CD14-positive monocyte (primary cell): ENCODE measurements at regions not wholly inside any gene's neighbourhood (a gene's known extent, or its start where the extent isn't known, plus 50 kb on each side); places are given as distances from the start of the nearest gene placed in this dataset.

Experiments
- DNase-seq, 3 donors: peaks; one replicate each; pipeline ENCODE4 v3.0.0-alpha.2; 2011 to 2022
- H2AFZ ChIP-seq: 2 replicates; pipeline ENCODE4 v1.6.0; 2012; ENCODE audit warnings: mild to moderate bottlenecking, low read depth, low read length, inconsistent platforms; ENCODE audit not compliant: insufficient read depth, poor library complexity, severe bottlenecking
- H3K27ac ChIP-seq, 2 donors: 1 replicate in 1 of 2; 2 replicates in 1 of 2; pipeline ENCODE4 v1.5.1; 2012 to 2013; ENCODE audit warnings: low read length in 2 of 2, control low read depth in 1 of 2, inconsistent platforms in 1 of 2, low read depth in 1 of 2, mild to moderate bottlenecking in 1 of 2
- H3K27me3 ChIP-seq, 2 donors: one replicate each; pipeline versions ENCODE4 v1.6.0 to v1.6.1; 2011 to 2013; ENCODE audit warnings: low read length in 2 of 2; ENCODE audit not compliant: control insufficient read depth in 2 of 2, insufficient read depth in 2 of 2
- H3K36me3 ChIP-seq, 2 donors: replicated peaks in 1 of 2; 1 replicate in 1 of 2; 2 replicates in 1 of 2; pipeline versions ENCODE4 v1.5.1 to v1.6.1; 2012 to 2013; ENCODE audit warnings: low read length in 2 of 2, control low read depth in 1 of 2, inconsistent platforms in 1 of 2, mild to moderate bottlenecking in 1 of 2; ENCODE audit not compliant: insufficient read depth in 2 of 2, control insufficient read depth in 1 of 2
- H3K4me1 ChIP-seq, 2 donors: 1 replicate in 1 of 2; 2 replicates in 1 of 2; pipeline versions ENCODE4 v1.5.1 to v1.6.1; 2012 to 2013; ENCODE audit warnings: low read length in 2 of 2, control low read depth in 1 of 2, inconsistent platforms in 1 of 2, mild to moderate bottlenecking in 1 of 2, moderate library complexity in 1 of 2; ENCODE audit not compliant: insufficient read depth in 2 of 2, control insufficient read depth in 1 of 2
- H3K4me2 ChIP-seq: replicated peaks from 2 replicates; pipeline ENCODE3; 2012; ENCODE audit warnings: low read length, moderate library complexity, mild to moderate bottlenecking; ENCODE audit not compliant: poor library complexity, severe bottlenecking; ENCODE audit errors: extremely low read depth
- H3K4me3 ChIP-seq, 3 experiments: fragments of 200-600 bp in 1 of 3; sonication (generic) in 1 of 3; replicated peaks in 1 of 3; 1 replicate in 2 of 3; 2 replicates in 1 of 3; pipeline ENCODE4 v1.5.1; 2011 to 2013; ENCODE audit warnings: low read length in 3 of 3, mild to moderate bottlenecking in 3 of 3, control low read depth in 2 of 3, low read depth in 2 of 3, inconsistent platforms in 1 of 3, moderate library complexity in 1 of 3
- H3K79me2 ChIP-seq: 2 replicates; pipeline ENCODE4 v1.6.0; 2012; ENCODE audit warnings: mild to moderate bottlenecking, control low read depth, inconsistent platforms, low read length, moderate library complexity; ENCODE audit not compliant: insufficient read depth
- H3K9ac ChIP-seq: 2 replicates; pipeline ENCODE4 v1.6.0; 2017; ENCODE audit warnings: low read length, mild to moderate bottlenecking; ENCODE audit not compliant: insufficient read depth, poor library complexity, severe bottlenecking
- H3K9me3 ChIP-seq, 2 donors: replicated peaks in 1 of 2; 1 replicate in 1 of 2; 2 replicates in 1 of 2; pipeline versions ENCODE4 v1.5.1 to v1.6.1; 2012 to 2013; ENCODE audit warnings: low read length in 2 of 2, control low read depth in 1 of 2; ENCODE audit not compliant: control insufficient read depth in 1 of 2, insufficient read depth in 1 of 2
- H4K20me1 ChIP-seq: 2 replicates; pipeline ENCODE4 v1.6.0; 2012; ENCODE audit warnings: mild to moderate bottlenecking, low read length, control low read depth, moderate library complexity; ENCODE audit not compliant: insufficient read depth
- H3K27ac Mint-ChIP-seq, 7 donors: one replicate each; pipeline ENCODE4 v1.8.0; 2020; ENCODE audit warnings: mild to moderate bottlenecking in 7 of 7, mixed read lengths in 7 of 7, moderate library complexity in 6 of 7, inconsistent platforms in 2 of 7
- H3K27me3 Mint-ChIP-seq, 3 donors: one replicate each; pipeline ENCODE4 v1.8.0; 2021 to 2022; ENCODE audit warnings: low read depth in 3 of 3, mild to moderate bottlenecking in 3 of 3, mixed read lengths in 3 of 3, moderate library complexity in 3 of 3, inconsistent platforms in 1 of 3
- H3K36me3 Mint-ChIP-seq, 2 donors: one replicate each; pipeline ENCODE4 v1.8.0; 2020; ENCODE audit warnings: mixed read lengths in 2 of 2, inconsistent platforms in 1 of 2, mild to moderate bottlenecking in 1 of 2
- H3K4me1 Mint-ChIP-seq: one replicate; pipeline ENCODE4 v1.8.0; 2020; ENCODE audit warnings: mild to moderate bottlenecking, mixed read lengths
- H3K4me3 Mint-ChIP-seq, 2 donors: one replicate each; pipeline ENCODE4 v1.8.0; 2020; ENCODE audit warnings: mild to moderate bottlenecking in 2 of 2, mixed read lengths in 2 of 2, moderate library complexity in 1 of 2
- H3K9me3 Mint-ChIP-seq, 7 donors: one replicate each; pipeline ENCODE4 v1.8.0; 2020 to 2022; ENCODE audit warnings: mixed read lengths in 7 of 7, mild to moderate bottlenecking in 6 of 7, moderate library complexity in 6 of 7, inconsistent platforms in 2 of 7
- WGBS: methylation state at CpG from one replicate; pipeline ENCODE4 v1.1.5; 2013; ENCODE audit warnings: missing lambda C conversion rate; ENCODE audit not compliant: insufficient coverage; 5-methylcytosine and 5-hydroxymethylcytosine counted together
- intact Hi-C, 2 donors: fragments of 100-400 bp; cut with micrococcal nuclease; formaldehyde crosslinking; loops; one replicate each; pipeline versions ENCODE4 v1.15.0 to v1.15.1; 2023
- TF ChIP-seq, protein P1 (sequence below): fragments of 200-600 bp; IDR thresholded peaks from one replicate; pipeline ENCODE4 v1.8.0; 2022; ENCODE audit warnings: antibody characterized with exemption, mild to moderate bottlenecking

DNA sequence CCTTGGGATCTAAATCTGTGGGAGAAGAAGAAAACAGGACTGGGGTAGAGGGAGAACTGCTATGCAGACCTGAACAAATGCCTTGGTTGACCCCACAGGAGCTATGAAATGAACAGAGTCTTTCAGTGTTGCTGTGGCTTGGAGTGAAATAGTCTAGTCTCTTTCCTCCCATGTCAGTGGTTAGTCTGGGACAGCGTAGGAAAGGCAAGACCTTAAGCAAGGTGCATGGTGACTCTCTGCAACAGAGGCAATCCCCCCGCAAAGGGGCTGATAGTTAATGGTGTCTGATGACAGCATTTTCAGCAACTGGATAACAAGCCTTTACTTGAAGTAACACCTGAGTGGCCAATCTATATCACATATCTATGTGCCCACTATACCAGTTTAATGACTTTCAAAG lies 62.3 kb downstream of the ARL4A start:
- no peak overlapping the region for H3K4me2 ChIP-seq
- TF ChIP-seq, protein P1, sequence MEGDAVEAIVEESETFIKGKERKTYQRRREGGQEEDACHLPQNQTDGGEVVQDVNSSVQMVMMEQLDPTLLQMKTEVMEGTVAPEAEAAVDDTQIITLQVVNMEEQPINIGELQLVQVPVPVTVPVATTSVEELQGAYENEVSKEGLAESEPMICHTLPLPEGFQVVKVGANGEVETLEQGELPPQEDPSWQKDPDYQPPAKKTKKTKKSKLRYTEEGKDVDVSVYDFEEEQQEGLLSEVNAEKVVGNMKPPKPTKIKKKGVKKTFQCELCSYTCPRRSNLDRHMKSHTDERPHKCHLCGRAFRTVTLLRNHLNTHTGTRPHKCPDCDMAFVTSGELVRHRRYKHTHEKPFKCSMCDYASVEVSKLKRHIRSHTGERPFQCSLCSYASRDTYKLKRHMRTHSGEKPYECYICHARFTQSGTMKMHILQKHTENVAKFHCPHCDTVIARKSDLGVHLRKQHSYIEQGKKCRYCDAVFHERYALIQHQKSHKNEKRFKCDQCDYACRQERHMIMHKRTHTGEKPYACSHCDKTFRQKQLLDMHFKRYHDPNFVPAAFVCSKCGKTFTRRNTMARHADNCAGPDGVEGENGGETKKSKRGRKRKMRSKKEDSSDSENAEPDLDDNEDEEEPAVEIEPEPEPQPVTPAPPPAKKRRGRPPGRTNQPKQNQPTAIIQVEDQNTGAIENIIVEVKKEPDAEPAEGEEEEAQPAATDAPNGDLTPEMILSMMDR: no peak
- H3K4me3 ChIP-seq: no peak overlapping the region
- no CpG with 5 or more reads among the region's 2 CpGs for WGBS
- Mint-ChIP-seq H3K27me3 (peaks cover 0 to 2% (median 1%) of the 10 kb centered on the region in 3 donors), H3K4me3 (no peak overlapping the region), H3K27ac (no peak overlapping the region), H3K36me3 (no peaks in the 10 kb centered on the region), H3K4me1 (peaks cover 3% of the 10 kb centered on the region), H3K9me3 (peaks cover 0 to 13% (median 6%) of the 10 kb centered on the region in 7 donors)
- intact Hi-C loops: no loop called here
- no peaks in the 10 kb centered on the region for H3K9me3 ChIP-seq
- H3K4me1 ChIP-seq: no peaks in the 10 kb centered on the region
- H3K79me2 ChIP-seq: no peaks in the 10 kb centered on the region
- no peaks in the 10 kb centered on the region for H3K36me3 ChIP-seq
- H3K27ac ChIP-seq: no peak overlapping the region
- no peak overlapping the region for H3K9ac ChIP-seq
- DNase-seq: no peak
- H3K27me3 ChIP-seq: no peaks in the 10 kb centered on the region
- no peak overlapping the region for H2AFZ ChIP-seq
- H4K20me1 ChIP-seq: no peaks in the 10 kb centered on the region

GRCh38 chr7:12751764-12752163 lies 64.3 kb downstream of the ARL4A start:
- Histone ChIP-seq H3K79me2 (no peaks in the 10 kb centered on the region), H3K36me3 (no peaks in the 10 kb centered on the region), H2AFZ (no peak overlapping the region), H3K9me3 (no peaks in the 10 kb centered on the region), H3K4me2 (no peak overlapping the region), H3K27ac (no peak overlapping the region), H3K4me3 (no peak overlapping the region), H3K27me3 (no peaks in the 10 kb centered on the region), H3K4me1 (no peaks in the 10 kb centered on the region), H4K20me1 (no peaks in the 10 kb centered on the region), H3K9ac (no peak overlapping the region)
- TF ChIP-seq, protein P1: no peak
- DNase-seq: no peak
- Mint-ChIP-seq H3K9me3 (peaks cover 0 to 15% (median 4%) of the 10 kb centered on the region in 7 donors), H3K4me1 (peaks cover 3% of the 10 kb centered on the region), H3K27me3 (peaks cover 0 to 2% (median 1%) of the 10 kb centered on the region in 3 donors), H3K36me3 (no peaks in the 10 kb centered on the region), H3K4me3 (no peak overlapping the region), H3K27ac (no peak overlapping the region)
- no CpG with 5 or more reads among the region's 3 CpGs for WGBS
- intact Hi-C loops: no loop called here
